NCI-H774 (cell line): ENCODE measurements at regions not wholly inside any gene's neighbourhood (a gene's known extent, or its start where the extent isn't known, plus 50 kb on each side); places are given as distances from the start of the nearest gene placed in this dataset.

Source experiments
- DNase-seq: peaks from one replicate; lab custom pipeline; 2025; lab: John Stamatoyannopoulos, UW

DNA sequence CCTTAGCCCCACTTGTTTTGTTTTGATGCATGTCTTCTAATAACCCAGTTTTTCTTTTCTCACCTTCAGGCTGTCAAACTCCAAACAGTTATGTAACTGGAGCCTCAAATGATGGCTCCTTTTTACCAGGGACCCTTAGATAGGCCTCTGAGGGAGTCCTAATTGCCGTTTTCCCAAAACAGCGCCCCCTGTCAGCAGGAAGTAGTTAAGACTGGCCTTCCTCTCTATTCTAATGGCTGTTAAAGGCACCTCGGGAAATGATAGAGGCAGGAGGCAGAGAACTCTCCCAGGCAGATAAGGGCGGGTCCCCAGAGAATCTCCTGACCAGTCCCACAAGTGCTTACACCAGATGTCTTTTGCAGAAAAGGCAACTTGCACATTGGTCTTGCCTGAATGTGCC, 123.2 kb downstream of the KCNS3 start:
- DNase-seq = no peak

DNA sequence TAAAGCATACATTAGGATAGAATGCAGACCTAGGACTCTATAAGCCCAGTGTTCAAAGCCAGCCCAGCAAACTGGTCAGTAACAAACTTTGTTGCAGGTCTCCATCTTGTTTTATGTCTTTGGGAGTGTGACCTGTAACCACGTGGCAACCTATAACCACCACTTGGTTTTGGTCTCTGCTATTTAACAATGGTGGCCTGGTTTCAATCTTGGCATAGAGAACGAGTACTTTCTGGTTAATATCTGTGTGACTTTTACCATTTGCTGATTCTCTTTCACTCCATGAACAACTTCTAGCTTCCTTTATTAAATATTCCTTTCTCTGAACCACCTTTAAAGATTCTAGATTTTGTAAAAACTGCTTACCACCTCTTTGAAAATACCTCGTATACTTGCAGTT, 118.5 kb downstream of the KCNS3 start:
- no peak for DNase-seq

DNA sequence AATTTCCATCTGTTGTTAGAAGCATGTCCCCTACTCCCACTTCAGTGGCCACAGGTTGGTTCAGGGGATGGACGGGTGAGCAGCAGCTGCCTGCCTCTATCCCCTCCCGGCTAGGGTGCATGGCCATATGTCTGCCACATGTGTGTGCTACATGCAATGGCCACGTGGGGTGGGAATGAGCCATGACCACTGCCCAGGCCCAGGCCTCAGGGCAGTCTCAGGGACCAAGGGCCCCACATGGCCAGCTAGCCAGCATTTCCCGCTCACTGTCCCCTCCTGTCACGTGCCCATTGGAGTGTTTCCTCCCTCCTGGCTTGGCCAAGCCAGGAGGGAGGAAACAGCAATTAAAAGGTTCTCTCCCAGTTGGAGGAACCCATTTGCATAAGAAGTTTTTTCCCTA, 117.1 kb downstream of the KCNS3 start:
- no peak for DNase-seq
